Mucosa of descending colon (tissue), 3 donors: ENCODE measurements at regions not wholly inside any gene's neighbourhood (a gene's known extent, or its start where the extent isn't known, plus 50 kb on each side); places are given as distances from the start of the nearest gene placed in this dataset.

Experiments used
- ATAC-seq: fragments of 200-7000 bp; cut with Tn5 transposase; one replicate; pipeline ENCODE4 v1.9.1; 2020; ENCODE audit warnings: mild to moderate bottlenecking, moderate library complexity
- DNase-seq, 3 donors: peaks; one replicate each; pipeline ENCODE4 v3.0.0-alpha.2; 2020
- H3K36me3 ChIP-seq: fragments of 200-600 bp; one replicate; pipeline ENCODE4 v1.8.0; 2021; ENCODE audit warnings: low read depth, mild to moderate bottlenecking
- H3K4me1 ChIP-seq: fragments of 200-600 bp; one replicate; pipeline ENCODE4 v1.8.0; 2021; ENCODE audit warnings: low read depth, mild to moderate bottlenecking
- H3K4me3 ChIP-seq: fragments of 200-600 bp; one replicate; pipeline ENCODE4 v1.8.0; 2021; ENCODE audit warnings: mild to moderate bottlenecking
- H3K9me3 ChIP-seq: fragments of 200-600 bp; one replicate; pipeline ENCODE4 v1.8.0; 2021; ENCODE audit warnings: mild to moderate bottlenecking
- intact Hi-C, 2 donors: fragments of 100-400 bp; cut with DNase I in 1 of 2; cut with micrococcal nuclease in 1 of 2; formaldehyde crosslinking; loops; one replicate each; pipeline versions ENCODE4 v1.11.0 to v1.11.1; 2022; cut with DNase I, micrococcal nuclease
- TF ChIP-seq, protein P1 (sequence below): fragments of 200-600 bp; IDR thresholded peaks from one replicate; pipeline ENCODE4 v1.8.0; 2022; ENCODE audit warnings: antibody characterized with exemption, mild to moderate bottlenecking
- donor health status: DM: no; HTN: no; CAD: no; lungs with moderate emphysema.
- donor health status: DM: no; HTN: no; CAD: no.
- donor health status: DM: no; HTN: yes; CAD: no.

DNA sequence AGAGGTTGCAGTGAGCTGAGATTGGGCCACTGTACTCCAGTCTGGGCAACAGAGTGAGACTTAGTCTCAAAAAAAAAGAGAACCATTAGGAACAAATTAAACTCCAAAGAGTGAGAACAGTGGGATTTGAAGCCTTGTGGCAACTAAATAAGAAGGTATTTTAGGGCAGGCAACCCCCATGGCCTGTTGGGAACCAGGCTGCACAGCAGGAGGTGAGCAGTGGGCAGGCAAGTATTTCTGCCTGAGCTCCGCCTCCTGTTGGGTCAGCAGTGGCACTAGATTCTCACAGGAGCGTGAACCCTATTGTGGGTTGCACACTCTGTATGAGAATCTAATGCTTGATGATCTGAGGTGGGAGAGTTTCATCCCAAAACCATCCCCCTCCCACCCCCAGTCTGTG lies 57.6 kb upstream of the MED9 start:
- intact Hi-C loops = no loop called here

DNA sequence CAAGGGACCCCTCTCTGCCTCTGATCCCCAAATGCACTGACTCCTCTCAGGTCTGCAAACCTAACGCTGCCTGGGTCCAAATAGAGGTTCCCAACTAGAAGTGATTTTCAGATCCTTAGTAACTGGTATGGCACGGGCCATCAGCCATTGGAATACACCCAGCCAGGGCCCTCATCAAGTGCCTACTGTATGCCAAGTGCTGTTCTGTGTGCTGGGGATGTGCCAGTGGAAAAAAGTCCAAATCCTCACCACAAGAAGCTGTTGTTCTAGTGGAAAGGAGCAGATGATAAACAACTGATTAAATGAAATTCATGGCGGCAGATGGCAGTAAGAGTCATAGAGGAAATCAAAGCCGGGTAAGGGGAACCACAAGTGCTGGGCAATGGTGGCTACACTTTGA lies 57.2 kb upstream of the MED9 start:
- H3K9me3 ChIP-seq = no peaks in the 10 kb centered on the region
- no peaks in the 10 kb centered on the region for H3K36me3 ChIP-seq
- no peak overlapping the region for H3K4me3 ChIP-seq
- intact Hi-C loops = no loop called here
- DNase-seq (no peak), ATAC-seq (no peak)
- TF ChIP-seq, protein P1, sequence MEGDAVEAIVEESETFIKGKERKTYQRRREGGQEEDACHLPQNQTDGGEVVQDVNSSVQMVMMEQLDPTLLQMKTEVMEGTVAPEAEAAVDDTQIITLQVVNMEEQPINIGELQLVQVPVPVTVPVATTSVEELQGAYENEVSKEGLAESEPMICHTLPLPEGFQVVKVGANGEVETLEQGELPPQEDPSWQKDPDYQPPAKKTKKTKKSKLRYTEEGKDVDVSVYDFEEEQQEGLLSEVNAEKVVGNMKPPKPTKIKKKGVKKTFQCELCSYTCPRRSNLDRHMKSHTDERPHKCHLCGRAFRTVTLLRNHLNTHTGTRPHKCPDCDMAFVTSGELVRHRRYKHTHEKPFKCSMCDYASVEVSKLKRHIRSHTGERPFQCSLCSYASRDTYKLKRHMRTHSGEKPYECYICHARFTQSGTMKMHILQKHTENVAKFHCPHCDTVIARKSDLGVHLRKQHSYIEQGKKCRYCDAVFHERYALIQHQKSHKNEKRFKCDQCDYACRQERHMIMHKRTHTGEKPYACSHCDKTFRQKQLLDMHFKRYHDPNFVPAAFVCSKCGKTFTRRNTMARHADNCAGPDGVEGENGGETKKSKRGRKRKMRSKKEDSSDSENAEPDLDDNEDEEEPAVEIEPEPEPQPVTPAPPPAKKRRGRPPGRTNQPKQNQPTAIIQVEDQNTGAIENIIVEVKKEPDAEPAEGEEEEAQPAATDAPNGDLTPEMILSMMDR = no peak
- H3K4me1 ChIP-seq = peaks cover 10% of the 10 kb centered on the region

More for the DNA sequence above, 57.6 kb upstream of the MED9 start:
- no peaks in the 10 kb centered on the region for H3K9me3 ChIP-seq
- DNase-seq (no peak), ATAC-seq (no peak)
- no peaks in the 10 kb centered on the region for H3K36me3 ChIP-seq
- no peak overlapping the region for H3K4me3 ChIP-seq
- H3K4me1 ChIP-seq = peaks cover 10% of the 10 kb centered on the region
- TF ChIP-seq, protein P1 = no peak

DNA sequence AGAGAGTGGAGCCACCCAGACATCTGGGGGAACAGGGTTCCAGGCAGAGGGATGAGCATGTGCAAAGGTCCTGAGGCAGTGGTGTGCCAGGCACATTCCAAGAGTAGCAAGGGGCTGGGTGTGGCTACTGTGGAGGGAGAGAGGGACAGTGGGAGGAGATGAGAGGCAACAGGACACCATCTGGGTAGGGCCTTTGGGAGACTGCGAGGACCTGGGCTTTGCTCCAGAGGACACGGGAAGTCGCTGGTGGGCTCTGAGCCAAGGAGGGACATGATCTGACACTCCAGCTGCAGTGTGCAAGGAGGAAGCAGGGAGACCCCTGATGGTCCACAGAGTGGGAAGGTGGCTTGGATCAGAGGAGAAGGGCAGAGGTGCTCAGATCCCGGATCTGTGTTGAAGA lies 56.7 kb upstream of the MED9 start:
- TF ChIP-seq, protein P1 = no peak
- ATAC-seq (no peak), DNase-seq (no peak)
- H3K4me3 ChIP-seq = no peak overlapping the region
- H3K9me3 ChIP-seq = no peaks in the 10 kb centered on the region
- peaks cover 10% of the 10 kb centered on the region for H3K4me1 ChIP-seq
- H3K36me3 ChIP-seq = no peaks in the 10 kb centered on the region
- intact Hi-C loops = no loop called here

DNA sequence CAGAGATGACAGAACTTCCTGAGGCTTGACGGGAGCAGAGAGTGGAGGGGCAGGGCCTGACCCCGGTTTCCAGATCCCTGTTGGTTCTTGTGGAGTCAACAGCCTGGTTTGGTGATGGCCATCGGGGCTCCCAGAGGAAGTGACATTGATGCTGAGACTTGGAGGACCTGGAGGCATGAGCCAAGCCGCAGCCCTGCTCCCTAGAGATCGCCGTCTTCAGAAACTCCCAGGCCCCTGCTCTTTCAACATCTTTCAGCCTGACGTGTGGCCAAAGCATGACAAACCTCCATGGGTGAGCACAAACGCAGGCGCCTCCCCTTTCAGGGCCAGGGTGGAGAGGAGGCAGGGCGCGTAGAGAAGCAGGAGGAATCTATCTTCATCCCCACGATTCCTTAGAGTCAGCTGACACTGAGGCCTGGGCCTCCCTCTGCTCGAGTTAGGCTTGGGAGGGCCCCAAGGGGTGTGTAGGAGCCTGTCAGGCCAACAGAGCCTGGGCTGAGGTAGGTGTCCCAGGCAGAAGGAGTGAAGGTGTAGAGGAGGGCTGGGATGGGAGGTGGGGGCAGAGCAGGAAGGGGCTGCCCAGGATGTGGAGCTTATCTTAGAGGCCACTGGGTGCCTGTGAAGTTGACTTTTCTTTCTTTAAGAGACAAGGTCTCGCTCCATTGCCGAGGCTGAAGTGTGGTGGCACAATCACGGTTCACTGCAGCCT lies 56.1 kb upstream of the MED9 start:
- no peak overlapping the region for H3K4me3 ChIP-seq
- TF ChIP-seq, protein P1 = no peak
- H3K36me3 ChIP-seq = no peaks in the 10 kb centered on the region
- DNase-seq = peak in 1 of 3 donors; percentile 70
- H3K9me3 ChIP-seq = no peaks in the 10 kb centered on the region
- peaks cover 10% of the 10 kb centered on the region for H3K4me1 ChIP-seq
- ATAC-seq = no peak
- intact Hi-C loops = no loop called here

DNA sequence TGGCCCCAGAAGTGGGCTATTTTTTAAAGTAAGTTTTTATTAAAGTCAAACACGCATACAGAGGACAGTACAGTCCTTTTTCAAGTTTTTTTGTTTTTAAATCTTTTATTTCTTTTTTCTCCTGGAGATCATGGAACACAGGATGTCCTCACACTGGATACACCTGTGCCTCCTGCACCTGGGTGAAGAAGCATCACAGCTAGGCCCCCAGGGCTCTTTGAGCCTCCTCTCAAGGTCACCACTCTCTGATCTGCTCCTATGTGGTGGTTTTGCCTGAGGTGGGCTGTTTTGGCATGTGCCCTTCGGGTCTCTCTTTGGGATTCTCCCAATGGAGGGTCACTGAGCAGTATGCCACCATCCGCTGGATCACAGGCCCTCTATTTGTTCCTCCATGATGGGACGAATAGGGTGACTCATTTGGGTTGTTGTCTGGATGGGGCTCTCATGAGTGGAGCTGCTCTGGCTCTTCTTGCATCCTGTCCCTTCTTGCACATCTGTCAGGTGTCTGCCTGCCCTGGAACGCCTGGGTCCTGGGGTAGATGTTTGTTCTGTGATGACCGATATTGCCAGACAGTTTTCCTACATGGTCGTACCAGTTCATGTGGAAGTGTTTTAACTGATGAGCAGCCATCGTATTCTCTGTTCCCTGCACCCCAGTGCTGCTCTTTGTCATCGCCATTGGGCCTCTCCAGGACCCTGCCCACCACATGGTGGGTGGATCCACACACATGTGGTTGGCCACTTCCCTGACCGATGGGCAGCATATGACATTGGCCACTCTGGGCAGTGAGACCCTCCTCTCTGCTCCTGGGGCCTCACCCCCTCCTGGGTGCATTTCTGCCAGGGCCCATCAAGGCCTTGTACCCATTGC lies 55.2 kb upstream of the MED9 start:
- Histone ChIP-seq H3K36me3 (no peaks in the 10 kb centered on the region), H3K4me3 (no peak overlapping the region), H3K4me1 (peaks cover 10% of the 10 kb centered on the region), H3K9me3 (no peaks in the 10 kb centered on the region)
- DNase-seq (no peak), ATAC-seq (no peak)
- TF ChIP-seq, protein P1 = no peak
- intact Hi-C loops = no loop called here
